ENCODE measurements at regions not wholly inside any gene's neighbourhood (a gene's known extent, or its start where the extent isn't known, plus 50 kb on each side); places are given as distances from the start of the nearest gene placed in this dataset.

GRCh38 chr4:116881077-116881476, 204.3 kb downstream of the TRAM1L1 start:
- TF ChIP-seq CTCF (IDR thresholded peaks at IDR 0.05 in 8 of 11, conservative IDR thresholded peaks at IDR 0.05 in 3 of 11) (no peak), POLR2A (IDR thresholded peaks at IDR 0.05) (no peak)
